Gastroesophageal sphincter (tissue), 4 donors: ENCODE measurements at regions not wholly inside any gene's neighbourhood (a gene's known extent, or its start where the extent isn't known, plus 50 kb on each side); places are given as distances from the start of the nearest gene placed in this dataset.

Source experiments
- ATAC-seq: fragments of 150-250 bp; one replicate; pipeline ENCODE4 v1.9.1; 2016; ENCODE audit warnings: mild to moderate bottlenecking, moderate library complexity
- H3K27ac ChIP-seq, 4 donors: fragments of 200-600 bp; sonication (generic) in 3 of 4; 1 replicate in 3 of 4; 2 replicates in 1 of 4; pipeline ENCODE4 v1.5.1; 2016 to 2019
- H3K27me3 ChIP-seq: fragments of 200-600 bp; sonication (generic); one replicate; pipeline ENCODE4 v1.5.1; 2019
- H3K36me3 ChIP-seq, 2 donors: fragments of 200-600 bp; sonication (generic); one replicate each; pipeline ENCODE4 v1.5.1; 2019; ENCODE audit warnings: control low read depth in 1 of 2
- H3K4me1 ChIP-seq, 3 donors: fragments of 200-600 bp; sonication (generic); 1 replicate in 2 of 3; 2 replicates in 1 of 3; pipeline ENCODE4 v1.5.1; 2016 to 2019; ENCODE audit warnings: control low read depth in 2 of 3
- H3K4me3 ChIP-seq, 2 donors: fragments of 200-600 bp; sonication (generic); one replicate each; pipeline ENCODE4 v1.5.1; 2019; ENCODE audit warnings: mild to moderate bottlenecking in 1 of 2, moderate library complexity in 1 of 2
- H3K9me3 ChIP-seq, 3 donors: fragments of 200-600 bp; sonication (generic); one replicate each; pipeline ENCODE4 v1.5.1; 2017 to 2019; ENCODE audit warnings: control low read depth in 2 of 3
- CTCF ChIP-seq, 4 experiments: fragments of 200-600 bp in 2 of 4; fragments of 450-650 bp in 2 of 4; sonication (generic) in 1 of 4; IDR thresholded peaks; one replicate each; pipeline ENCODE4 v1.5.1; 2017 to 2019; ENCODE audit warnings: antibody characterized with exemption in 4 of 4, mild to moderate bottlenecking in 2 of 4, moderate library complexity in 2 of 4
- EP300 ChIP-seq: sonication (generic); formaldehyde crosslinking; IDR thresholded peaks from one replicate; pipeline ENCODE4 v1.6.1; 2017; ENCODE audit warnings: antibody characterized with exemption, mild to moderate bottlenecking
- POLR2A ChIP-seq, 2 donors: fragments of 450-650 bp; IDR thresholded peaks; one replicate each; pipeline ENCODE4 v1.6.1; 2017; ENCODE audit warnings: antibody characterized with exemption in 2 of 2, mild to moderate bottlenecking in 2 of 2, moderate library complexity in 1 of 2
- POLR2AphosphoS5 ChIP-seq: sonication (generic); formaldehyde crosslinking; IDR thresholded peaks from one replicate; pipeline ENCODE4 v1.6.1; 2017; ENCODE audit warnings: antibody characterized with exemption
- WGBS, 2 donors: methylation state at CpG; one replicate each; pipeline ENCODE4 v1.1.5; 2018; ENCODE audit warnings: low coverage in 1 of 2; 5-methylcytosine and 5-hydroxymethylcytosine counted together

- no peaks in the 10 kb centered on the region for H3K4me1 ChIP-seq
- TF ChIP-seq POLR2A (IDR thresholded peaks at IDR 0.05) (no peak), POLR2AphosphoS5 (no peak), EP300 (no peak), CTCF (IDR thresholded peaks at IDR 0.05) (no peak)
- H3K27ac ChIP-seq: no peak overlapping the region
- H3K27me3 ChIP-seq: no peaks in the 10 kb centered on the region
- H3K36me3 ChIP-seq: no peaks in the 10 kb centered on the region
- ATAC-seq: no peak
- no peaks in the 10 kb centered on the region for H3K9me3 ChIP-seq
- WGBS, 2 donors: 20 to 34% methylated on average over 2 of the region's 2 CpGs
- no peak overlapping the region for H3K4me3 ChIP-seq
Measured at GRCh38 chr6:71138376-71138775, 150.2 kb upstream of the OGFRL1 start.

- TF ChIP-seq POLR2A (IDR thresholded peaks at IDR 0.05): no peak
- no peak for TF ChIP-seq EP300
- TF ChIP-seq POLR2AphosphoS5: no peak
- TF ChIP-seq CTCF (IDR thresholded peaks at IDR 0.05): no peak
- no peak for ATAC-seq
- Histone ChIP-seq H3K27ac (no peak overlapping the region), H3K27me3 (no peaks in the 10 kb centered on the region), H3K4me1 (no peaks in the 10 kb centered on the region), H3K36me3 (no peaks in the 10 kb centered on the region), H3K9me3 (no peaks in the 10 kb centered on the region), H3K4me3 (no peak overlapping the region)
- WGBS, 2 donors: 80% methylated on average over 1 of the region's 3 CpGs; no CpG with 5 or more reads in 1 of the 2 donors
Measured at GRCh38 chr6:71139249-71139648, 149.4 kb upstream of the OGFRL1 start.

- Histone ChIP-seq H3K9me3 (no peaks in the 10 kb centered on the region), H3K4me1 (no peaks in the 10 kb centered on the region), H3K4me3 (no peak overlapping the region), H3K27ac (no peak overlapping the region), H3K27me3 (no peaks in the 10 kb centered on the region), H3K36me3 (no peaks in the 10 kb centered on the region)
- no peak for ATAC-seq
- TF ChIP-seq POLR2AphosphoS5: no peak
- TF ChIP-seq CTCF (IDR thresholded peaks at IDR 0.05): no peak
- TF ChIP-seq POLR2A (IDR thresholded peaks at IDR 0.05): no peak
- no peak for TF ChIP-seq EP300
- WGBS, 2 donors: 91 to 100% methylated on average over 1 to 5 of the region's 9 CpGs
Measured at GRCh38 chr6:71153755-71154325, 134.8 kb upstream of the OGFRL1 start.

GRCh38 chr6:71157345-71157744 lies 131.3 kb upstream of the OGFRL1 start:
- no peak for ATAC-seq
- H3K36me3 ChIP-seq: no peaks in the 10 kb centered on the region
- no peaks in the 10 kb centered on the region for H3K4me1 ChIP-seq
- 67 to 86% methylated on average over 1 of the region's 1 CpG for WGBS, 2 donors
- TF ChIP-seq POLR2A (IDR thresholded peaks at IDR 0.05) (no peak), POLR2AphosphoS5 (no peak), EP300 (no peak), CTCF (IDR thresholded peaks at IDR 0.05) (no peak)
- no peaks in the 10 kb centered on the region for H3K27me3 ChIP-seq
- no peaks in the 10 kb centered on the region for H3K9me3 ChIP-seq
- H3K27ac ChIP-seq: no peak overlapping the region
- no peak overlapping the region for H3K4me3 ChIP-seq

GRCh38 chr6:71164890-71165289 lies 123.7 kb upstream of the OGFRL1 start:
- H3K9me3 ChIP-seq: no peaks in the 10 kb centered on the region
- no peak overlapping the region for H3K27ac ChIP-seq
- H3K36me3 ChIP-seq: no peaks in the 10 kb centered on the region
- ATAC-seq: no peak
- H3K4me3 ChIP-seq: no peak overlapping the region
- H3K27me3 ChIP-seq: no peaks in the 10 kb centered on the region
- 95% methylated on average over 18 of the region's 22 CpGs; no CpG with 5 or more reads in 1 of the 2 donors for WGBS, 2 donors
- H3K4me1 ChIP-seq: peaks cover 0 to 10% (median 0%) of the 10 kb centered on the region in 3 donors
- TF ChIP-seq POLR2A (IDR thresholded peaks at IDR 0.05): no peak
- no peak for TF ChIP-seq EP300
- TF ChIP-seq CTCF (IDR thresholded peaks at IDR 0.05): no peak
- TF ChIP-seq POLR2AphosphoS5: no peak
